ENCODE measurements at regions not wholly inside any gene's neighbourhood (a gene's known extent, or its start where the extent isn't known, plus 50 kb on each side); places are given as distances from the start of the nearest gene placed in this dataset.

DNA sequence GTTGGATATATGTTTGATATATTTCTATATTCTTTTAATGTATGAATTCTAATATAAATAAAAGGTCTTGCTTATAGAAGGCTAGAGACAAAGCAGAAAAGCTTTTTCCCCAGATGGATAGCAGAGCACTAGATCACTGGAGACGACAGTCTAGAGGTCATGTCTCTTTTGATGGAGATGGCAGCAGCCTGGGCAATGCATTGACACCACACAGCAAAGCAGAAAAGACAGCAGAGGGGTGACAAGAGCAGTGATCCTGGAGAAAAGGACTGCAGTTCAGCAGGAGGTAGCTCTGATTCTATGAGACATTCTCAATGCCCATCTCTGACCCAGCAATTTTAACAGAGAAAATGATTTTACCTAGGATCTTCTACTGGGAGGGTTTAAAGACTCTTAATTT, 210.6 kb downstream of the DTHD1 start:
- TF ChIP-seq, protein P1, sequence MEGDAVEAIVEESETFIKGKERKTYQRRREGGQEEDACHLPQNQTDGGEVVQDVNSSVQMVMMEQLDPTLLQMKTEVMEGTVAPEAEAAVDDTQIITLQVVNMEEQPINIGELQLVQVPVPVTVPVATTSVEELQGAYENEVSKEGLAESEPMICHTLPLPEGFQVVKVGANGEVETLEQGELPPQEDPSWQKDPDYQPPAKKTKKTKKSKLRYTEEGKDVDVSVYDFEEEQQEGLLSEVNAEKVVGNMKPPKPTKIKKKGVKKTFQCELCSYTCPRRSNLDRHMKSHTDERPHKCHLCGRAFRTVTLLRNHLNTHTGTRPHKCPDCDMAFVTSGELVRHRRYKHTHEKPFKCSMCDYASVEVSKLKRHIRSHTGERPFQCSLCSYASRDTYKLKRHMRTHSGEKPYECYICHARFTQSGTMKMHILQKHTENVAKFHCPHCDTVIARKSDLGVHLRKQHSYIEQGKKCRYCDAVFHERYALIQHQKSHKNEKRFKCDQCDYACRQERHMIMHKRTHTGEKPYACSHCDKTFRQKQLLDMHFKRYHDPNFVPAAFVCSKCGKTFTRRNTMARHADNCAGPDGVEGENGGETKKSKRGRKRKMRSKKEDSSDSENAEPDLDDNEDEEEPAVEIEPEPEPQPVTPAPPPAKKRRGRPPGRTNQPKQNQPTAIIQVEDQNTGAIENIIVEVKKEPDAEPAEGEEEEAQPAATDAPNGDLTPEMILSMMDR (IDR thresholded peaks at IDR 0.05) = no peak
- TF ChIP-seq EZH2 (IDR thresholded peaks at IDR 0.05; ENCODE audit: borderline replicate concordance, insufficient read depth, low read depth, low read length, poor library complexity, severe bottlenecking) = no peak

Data from B cell (primary cell).